PC-9 (cell line): ENCODE measurements at regions not wholly inside any gene's neighbourhood (a gene's known extent, or its start where the extent isn't known, plus 50 kb on each side); places are given as distances from the start of the nearest gene placed in this dataset.

ENCODE experiments used
- BruUV-seq: library from RNA; stranded (reverse); fragments of 400-500 nt; replicated peaks from 2 replicates; lab custom pipeline; 2021; lab: Mats Ljungman, UMichigan
- CTCF ChIA-PET: fragments of 300-600 bp; sonication (Branson Sonifier 250); formaldehyde crosslinking; loops from one replicate; lab custom pipeline; 2022; ENCODE audit warnings: antibody characterized with exemption; lab: Charles Lee
- POLR2A ChIA-PET: fragments of 300-600 bp; sonication (Branson Sonifier 250); formaldehyde crosslinking; loops from one replicate; lab custom pipeline; 2022; ENCODE audit warnings: antibody characterized with exemption; ENCODE audit not compliant: unreplicated experiment; lab: Charles Lee
- DNase-seq, 2 experiments: peaks; one replicate each; pipeline versions ENCODE4 v3.0.0 to v3.0.0-alpha.2; 2015 to 2022; ENCODE audit warnings: mixed read lengths in 1 of 2
- H2AFZ ChIP-seq: fragments of 200-600 bp; sonication (generic); 2 replicates; pipeline ENCODE4 v1.8.1; 2017; ENCODE audit warnings: antibody characterized with exemption
- H3F3A ChIP-seq: fragments of 200-600 bp; sonication (generic); 2 replicates; pipeline ENCODE4 v1.8.1; 2017; ENCODE audit warnings: antibody characterized with exemption, mild to moderate bottlenecking, low read depth; ENCODE audit not compliant: insufficient read depth
- H3K27ac ChIP-seq: fragments of 200-600 bp; sonication (generic); 2 replicates; pipeline ENCODE4 v1.6.1; 2016; ENCODE audit warnings: mixed run types
- H3K27me3 ChIP-seq: fragments of 200-600 bp; sonication (generic); 2 replicates; pipeline ENCODE4 v1.6.1; 2016; ENCODE audit warnings: low read depth, mixed run types; ENCODE audit not compliant: insufficient read depth
- H3K36me3 ChIP-seq: fragments of 200-600 bp; sonication (generic); 2 replicates; pipeline ENCODE4 v1.6.1; 2016; ENCODE audit warnings: low read depth, mixed run types
- H3K4me1 ChIP-seq: fragments of 200-600 bp; sonication (generic); replicated peaks from 2 replicates; pipeline ENCODE4 v1.6.1; 2016; ENCODE audit warnings: mixed run types; ENCODE audit not compliant: insufficient read depth
- H3K4me2 ChIP-seq: fragments of 200-600 bp; sonication (generic); 2 replicates; pipeline ENCODE4 v1.6.1; 2017; ENCODE audit warnings: mixed run types
- H3K4me3 ChIP-seq: fragments of 200-600 bp; sonication (generic); 2 replicates; pipeline ENCODE4 v1.6.1; 2016; ENCODE audit warnings: mixed run types
- H3K79me2 ChIP-seq: fragments of 200-600 bp; sonication (generic); 2 replicates; pipeline ENCODE4 v1.6.1; 2017; ENCODE audit warnings: low read depth, mixed run types
- H3K9me2 ChIP-seq: fragments of 200-600 bp; sonication (generic); 2 replicates; pipeline ENCODE4 v1.8.1; 2017; ENCODE audit warnings: mild to moderate bottlenecking; ENCODE audit not compliant: insufficient read depth
- H3K9me3 ChIP-seq: fragments of 200-600 bp; sonication (generic); 2 replicates; pipeline ENCODE4 v1.8.1; 2016; ENCODE audit warnings: low read depth; ENCODE audit not compliant: insufficient read depth
- H4K20me1 ChIP-seq: fragments of 200-600 bp; sonication (generic); 2 replicates; pipeline ENCODE4 v1.8.1; 2017; ENCODE audit not compliant: insufficient read depth
- EZH2 ChIP-seq: fragments of 200-600 bp; sonication (generic); IDR thresholded peaks from 2 replicates; pipeline ENCODE4 v1.8.0; 2017; ENCODE audit warnings: antibody characterized with exemption, low read depth
- intact Hi-C: fragments of 100-400 bp; cut with micrococcal nuclease; formaldehyde crosslinking; loops from one replicate; pipeline ENCODE4 v1.10.0; 2022; ENCODE audit not compliant: unreplicated experiment
- TF ChIP-seq, protein P1 (sequence below): fragments of 200-600 bp; sonication (generic); conservative IDR thresholded peaks from 2 replicates; pipeline ENCODE4 v1.6.1; 2017; ENCODE audit warnings: mixed run types, antibody characterized with exemption, mild to moderate bottlenecking, moderate library complexity

DNA sequence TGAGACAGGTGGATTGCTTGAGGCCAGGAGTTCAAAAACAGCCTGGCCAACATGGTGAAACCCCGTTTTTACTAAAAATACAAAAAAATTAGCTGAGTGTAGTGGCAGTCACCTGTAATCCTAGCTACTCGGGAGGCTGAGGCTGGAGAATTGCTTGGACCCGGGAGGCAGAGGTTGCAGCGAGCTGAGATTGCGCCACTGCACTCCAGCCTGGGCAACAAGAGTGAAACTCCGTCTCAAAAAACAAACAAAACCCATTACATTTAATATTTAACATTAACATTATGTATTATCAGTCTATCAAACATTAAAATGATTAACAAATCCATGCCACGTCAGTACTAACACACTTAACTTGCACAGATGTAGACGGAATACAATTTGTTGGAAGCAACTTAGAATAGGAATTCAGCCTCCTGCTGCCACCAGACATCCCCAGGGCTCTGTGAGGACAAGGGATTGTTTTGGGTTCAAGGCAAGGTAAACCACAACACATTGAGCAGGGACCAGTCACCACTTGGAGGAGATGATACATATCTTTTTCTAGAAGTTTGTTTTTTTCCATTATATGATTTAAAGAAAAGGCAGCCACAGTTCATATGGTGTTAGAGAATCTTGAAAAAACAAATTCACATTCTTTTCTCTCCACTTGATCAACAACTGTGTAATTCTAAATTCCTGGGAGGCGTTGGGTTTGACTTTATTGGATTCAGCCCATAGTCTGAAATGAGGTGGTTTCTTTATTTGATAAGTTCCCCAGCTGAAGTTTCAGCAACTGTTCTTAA is 104.1 kb upstream of the BASP1 start:
- H3K9me3 ChIP-seq = no peaks in the 10 kb centered on the region
- H3K79me2 ChIP-seq = no peaks in the 10 kb centered on the region
- H3K36me3 ChIP-seq = no peaks in the 10 kb centered on the region
- peaks cover 38% of the 10 kb centered on the region for H3K4me1 ChIP-seq
- no peaks in the 10 kb centered on the region for H3K27me3 ChIP-seq
- peak in 1 of 2 experiments; percentile 84 for DNase-seq
- TF ChIP-seq, protein P1, sequence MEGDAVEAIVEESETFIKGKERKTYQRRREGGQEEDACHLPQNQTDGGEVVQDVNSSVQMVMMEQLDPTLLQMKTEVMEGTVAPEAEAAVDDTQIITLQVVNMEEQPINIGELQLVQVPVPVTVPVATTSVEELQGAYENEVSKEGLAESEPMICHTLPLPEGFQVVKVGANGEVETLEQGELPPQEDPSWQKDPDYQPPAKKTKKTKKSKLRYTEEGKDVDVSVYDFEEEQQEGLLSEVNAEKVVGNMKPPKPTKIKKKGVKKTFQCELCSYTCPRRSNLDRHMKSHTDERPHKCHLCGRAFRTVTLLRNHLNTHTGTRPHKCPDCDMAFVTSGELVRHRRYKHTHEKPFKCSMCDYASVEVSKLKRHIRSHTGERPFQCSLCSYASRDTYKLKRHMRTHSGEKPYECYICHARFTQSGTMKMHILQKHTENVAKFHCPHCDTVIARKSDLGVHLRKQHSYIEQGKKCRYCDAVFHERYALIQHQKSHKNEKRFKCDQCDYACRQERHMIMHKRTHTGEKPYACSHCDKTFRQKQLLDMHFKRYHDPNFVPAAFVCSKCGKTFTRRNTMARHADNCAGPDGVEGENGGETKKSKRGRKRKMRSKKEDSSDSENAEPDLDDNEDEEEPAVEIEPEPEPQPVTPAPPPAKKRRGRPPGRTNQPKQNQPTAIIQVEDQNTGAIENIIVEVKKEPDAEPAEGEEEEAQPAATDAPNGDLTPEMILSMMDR = no peak
- TF ChIP-seq EZH2 = no peak
- ChIA-PET CTCF (interaction anchor here (1.9 kb wide), 1 partner anchor 19 kb away, joined by 14 read pairs; no protein-coding TSS in a partner anchor), POLR2A (no interaction called here)
- intact Hi-C loops = loop anchor here (5.0 kb wide), 1 partner anchor 56 kb away; no protein-coding TSS in a partner anchor
- H3K4me2 ChIP-seq = peak overlapping the region; percentile 69
- peak overlapping the region; percentile 69 for H3K27ac ChIP-seq
- no TSS peak for BruUV-seq
- peak overlapping the region; percentile 26; the same call in 1 of the 2 replicates for H3K4me3 ChIP-seq
- no peaks in the 10 kb centered on the region for H3K9me2 ChIP-seq
- H3F3A ChIP-seq = peaks cover 23% of the 10 kb centered on the region; the same call in 1 of the 2 replicates
- peak overlapping the region; percentile 29 for H2AFZ ChIP-seq
- H4K20me1 ChIP-seq = no peaks in the 10 kb centered on the region

DNA sequence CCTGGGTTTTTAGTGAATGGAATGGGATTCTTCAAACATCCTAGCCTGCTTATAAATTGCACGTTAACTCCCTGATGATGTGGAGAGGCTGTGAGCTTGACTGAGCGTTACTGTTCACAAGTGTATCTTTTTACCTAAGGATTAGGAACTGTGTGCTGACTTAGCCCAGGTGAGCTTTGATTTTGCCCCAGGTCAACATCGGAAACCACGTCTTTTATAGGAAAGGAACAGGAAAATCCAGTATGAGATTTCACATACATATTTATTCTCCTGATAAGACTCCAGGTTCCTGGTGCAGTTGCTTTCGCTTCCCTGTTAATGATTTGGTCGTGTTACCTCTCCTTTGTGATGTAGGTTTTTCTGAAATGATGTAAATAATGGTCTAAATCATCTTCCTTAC is 103.2 kb upstream of the BASP1 start:
- TF ChIP-seq, protein P1 = no peak
- no peaks in the 10 kb centered on the region for H3K79me2 ChIP-seq
- H3F3A ChIP-seq = peaks cover 23% of the 10 kb centered on the region; the same call in 1 of the 2 replicates
- intact Hi-C loops = loop anchor here (5.0 kb wide), 1 partner anchor 57 kb away; no protein-coding TSS in a partner anchor
- DNase-seq = peak; percentile 37 to 95
- H3K4me3 ChIP-seq = peak overlapping the region; percentile 26; the same call in 1 of the 2 replicates
- H3K27me3 ChIP-seq = no peaks in the 10 kb centered on the region
- ChIA-PET CTCF (interaction anchor here (0.5 to 1.9 kb wide), 3 partner anchors 18 to 298 kb away, joined by 3 to 14 read pairs (median 3); no protein-coding TSS in a partner anchor), POLR2A (interaction anchor here (0.6 to 1.6 kb wide), 3 partner anchors 14 to 74 kb away, joined by 3 to 8 read pairs (median 6); no protein-coding TSS in a partner anchor)
- no peaks in the 10 kb centered on the region for H3K9me2 ChIP-seq
- peak overlapping the region; percentile 69 for H3K4me2 ChIP-seq
- peak overlapping the region; percentile 69 for H3K27ac ChIP-seq
- peaks cover 47% of the 10 kb centered on the region for H3K4me1 ChIP-seq
- H2AFZ ChIP-seq = peak overlapping the region; percentile 29; the same call in 1 of the 2 replicates
- no peaks in the 10 kb centered on the region for H3K36me3 ChIP-seq
- no TSS peak for BruUV-seq
- H3K9me3 ChIP-seq = no peaks in the 10 kb centered on the region
- H4K20me1 ChIP-seq = no peaks in the 10 kb centered on the region

DNA sequence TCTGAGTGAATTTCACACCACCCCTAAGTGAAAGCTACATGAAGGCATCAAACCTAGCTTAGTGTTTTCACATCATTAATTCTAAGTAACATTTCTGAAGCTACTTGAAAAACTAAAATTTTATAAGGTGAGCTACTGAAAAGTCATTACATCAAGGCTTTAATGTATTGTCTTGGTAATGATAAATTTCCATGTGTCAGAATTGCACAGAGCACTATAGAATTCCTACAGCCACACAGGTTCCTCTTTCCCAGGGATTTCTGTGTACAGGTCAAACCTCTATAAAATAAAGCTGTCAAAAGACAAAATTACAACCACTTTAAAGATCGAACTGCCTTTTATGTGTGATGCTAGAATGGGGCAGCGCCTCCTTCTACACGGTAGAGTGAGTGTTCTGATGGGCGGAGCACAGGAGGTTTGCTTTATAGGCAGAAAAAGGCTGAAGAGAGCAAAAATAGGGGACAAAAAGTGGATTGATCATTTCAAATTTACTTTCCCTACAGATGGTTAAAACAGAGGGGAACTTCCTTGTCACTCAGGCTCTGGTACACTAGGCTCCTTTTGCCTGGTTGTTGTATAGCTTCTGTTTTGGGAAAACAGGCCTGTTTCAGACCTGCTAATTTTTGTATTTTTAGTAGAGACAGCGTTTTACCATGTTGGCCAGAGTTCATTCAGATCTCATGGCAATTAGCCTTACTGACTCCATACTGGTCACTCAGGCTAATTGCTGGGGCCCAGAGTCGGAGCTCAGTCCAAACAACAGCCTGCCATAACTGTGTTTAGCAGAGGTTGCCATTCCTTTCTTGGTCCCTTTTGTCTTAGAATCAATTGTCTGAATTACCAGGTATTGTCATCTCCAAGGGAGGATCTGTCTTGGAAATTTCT is 102.5 kb upstream of the BASP1 start:
- peak overlapping the region; percentile 69 for H3K4me2 ChIP-seq
- H3K27me3 ChIP-seq = no peaks in the 10 kb centered on the region
- peak overlapping the region; percentile 26; the same call in 1 of the 2 replicates for H3K4me3 ChIP-seq
- ChIA-PET POLR2A (interaction anchor here (0.6 to 1.6 kb wide), 4 partner anchors 13 to 73 kb away, joined by 3 to 8 read pairs (median 4); no protein-coding TSS in a partner anchor), CTCF (interaction anchor here (0.5 to 1.9 kb wide), 3 partner anchors 18 to 298 kb away, joined by 3 to 14 read pairs (median 3); no protein-coding TSS in a partner anchor)
- peak overlapping the region; percentile 69 for H3K27ac ChIP-seq
- H2AFZ ChIP-seq = peak overlapping the region; percentile 29; the same call in 1 of the 2 replicates
- H3K79me2 ChIP-seq = no peaks in the 10 kb centered on the region
- H3K36me3 ChIP-seq = no peaks in the 10 kb centered on the region
- no TSS peak for BruUV-seq
- TF ChIP-seq, protein P1 = no peak
- TF ChIP-seq EZH2 = no peak
- DNase-seq = no peak
- peaks cover 28% of the 10 kb centered on the region; the same call in 1 of the 2 replicates for H3F3A ChIP-seq
- peaks cover 48% of the 10 kb centered on the region for H3K4me1 ChIP-seq
- no peaks in the 10 kb centered on the region for H3K9me3 ChIP-seq
- intact Hi-C loops = loop anchor here (5.0 kb wide), 1 partner anchor 58 kb away; no protein-coding TSS in a partner anchor
- no peaks in the 10 kb centered on the region for H4K20me1 ChIP-seq
- no peaks in the 10 kb centered on the region for H3K9me2 ChIP-seq
